ENCODE measurements at regions not wholly inside any gene's neighbourhood (a gene's known extent, or its start where the extent isn't known, plus 50 kb on each side); places are given as distances from the start of the nearest gene placed in this dataset.
"Not testable (repeated sequence)": the region's sequence is repeated elsewhere in the genome, so short reads cannot be mapped to it uniquely, and the experiment has no call there.

DNA sequence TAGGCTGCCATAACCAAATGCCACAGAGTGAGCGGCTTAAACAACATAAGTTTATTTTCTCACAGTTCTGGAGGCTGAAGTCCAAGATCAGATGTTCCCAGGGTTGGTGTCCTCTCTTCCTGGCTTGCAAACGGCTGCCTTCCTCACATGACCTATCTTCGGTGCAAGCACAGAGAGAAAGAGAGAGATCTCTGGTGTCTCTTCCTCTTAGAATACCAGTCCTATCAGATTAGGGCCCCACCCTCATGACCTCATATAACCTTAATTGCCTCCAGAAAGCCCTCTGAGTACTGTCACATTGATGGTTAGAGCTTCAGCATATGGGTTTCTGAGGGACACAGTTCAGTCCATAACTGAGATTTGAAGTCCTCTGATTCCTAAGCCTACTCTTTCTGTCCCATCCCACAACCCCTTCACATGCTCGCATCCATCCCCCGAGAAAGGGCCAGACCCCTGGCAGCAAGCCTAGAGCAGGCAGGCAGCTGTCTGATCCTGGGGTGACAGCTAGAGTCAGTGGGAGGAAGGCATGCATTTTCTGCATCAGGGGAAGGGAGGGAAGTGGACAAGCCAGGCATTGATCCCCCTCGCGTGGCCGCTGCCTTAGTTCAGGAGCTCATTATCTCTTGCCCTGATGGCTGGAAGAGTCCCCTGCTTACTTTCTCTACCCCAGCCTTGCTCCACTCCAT lies 114.1 kb downstream of the FAR1 start:
- no peak overlapping the region for H3K4me3 ChIP-seq (replicated peaks in 1 of 3)
- no peak for TF ChIP-seq POLR2A (IDR thresholded peaks at IDR 0.05)
- TF ChIP-seq, protein P1, sequence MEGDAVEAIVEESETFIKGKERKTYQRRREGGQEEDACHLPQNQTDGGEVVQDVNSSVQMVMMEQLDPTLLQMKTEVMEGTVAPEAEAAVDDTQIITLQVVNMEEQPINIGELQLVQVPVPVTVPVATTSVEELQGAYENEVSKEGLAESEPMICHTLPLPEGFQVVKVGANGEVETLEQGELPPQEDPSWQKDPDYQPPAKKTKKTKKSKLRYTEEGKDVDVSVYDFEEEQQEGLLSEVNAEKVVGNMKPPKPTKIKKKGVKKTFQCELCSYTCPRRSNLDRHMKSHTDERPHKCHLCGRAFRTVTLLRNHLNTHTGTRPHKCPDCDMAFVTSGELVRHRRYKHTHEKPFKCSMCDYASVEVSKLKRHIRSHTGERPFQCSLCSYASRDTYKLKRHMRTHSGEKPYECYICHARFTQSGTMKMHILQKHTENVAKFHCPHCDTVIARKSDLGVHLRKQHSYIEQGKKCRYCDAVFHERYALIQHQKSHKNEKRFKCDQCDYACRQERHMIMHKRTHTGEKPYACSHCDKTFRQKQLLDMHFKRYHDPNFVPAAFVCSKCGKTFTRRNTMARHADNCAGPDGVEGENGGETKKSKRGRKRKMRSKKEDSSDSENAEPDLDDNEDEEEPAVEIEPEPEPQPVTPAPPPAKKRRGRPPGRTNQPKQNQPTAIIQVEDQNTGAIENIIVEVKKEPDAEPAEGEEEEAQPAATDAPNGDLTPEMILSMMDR (IDR thresholded peaks at IDR 0.05) = no peak
- no peak for DNase-seq
- 66 to 77% methylated on average over 7 to 8 of the region's 8 CpGs for WGBS, 2 donors
- no peaks in the 10 kb centered on the region for H3K27me3 ChIP-seq
- no peaks in the 10 kb centered on the region for H3K9me3 ChIP-seq
- no peaks in the 10 kb centered on the region for H3K36me3 ChIP-seq
- H3K4me1 ChIP-seq = no peaks in the 10 kb centered on the region
- intact Hi-C loops (cut with DNase I) = no loop called here
- no peak overlapping the region for H3K27ac ChIP-seq

DNA sequence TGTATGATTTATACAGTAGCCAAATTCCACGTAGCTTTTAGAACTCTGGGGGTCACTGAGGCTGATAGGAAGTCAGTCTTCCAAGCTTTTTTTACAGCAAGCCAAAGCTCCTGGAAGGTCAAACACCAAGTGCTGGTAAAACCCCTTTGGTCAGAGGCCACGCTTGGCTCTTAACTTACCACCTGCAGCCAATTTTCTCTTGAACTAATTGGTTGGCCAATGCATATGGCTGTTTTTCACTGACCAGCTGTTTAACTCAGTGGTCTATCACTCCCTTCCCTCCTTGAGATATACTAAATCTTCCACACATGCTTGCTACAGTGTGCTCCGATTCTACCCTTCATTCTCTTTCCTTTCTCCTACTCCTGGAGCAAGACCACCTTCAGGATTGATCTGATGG lies 116.0 kb downstream of the FAR1 start:
- Histone ChIP-seq H3K4me3 (replicated peaks in 1 of 3) (no peak overlapping the region), H3K4me1 (no peaks in the 10 kb centered on the region), H3K27me3 (no peaks in the 10 kb centered on the region), H3K27ac (no peak overlapping the region), H3K36me3 (no peaks in the 10 kb centered on the region), H3K9me3 (no peaks in the 10 kb centered on the region)
- DNase-seq = no peak
- TF ChIP-seq, protein P1 (IDR thresholded peaks at IDR 0.05) = no peak
- TF ChIP-seq POLR2A (IDR thresholded peaks at IDR 0.05) = no peak
- 87 to 88% methylated on average over 3 of the region's 3 CpGs for WGBS, 2 donors
- intact Hi-C loops (cut with DNase I) = no loop called here

DNA sequence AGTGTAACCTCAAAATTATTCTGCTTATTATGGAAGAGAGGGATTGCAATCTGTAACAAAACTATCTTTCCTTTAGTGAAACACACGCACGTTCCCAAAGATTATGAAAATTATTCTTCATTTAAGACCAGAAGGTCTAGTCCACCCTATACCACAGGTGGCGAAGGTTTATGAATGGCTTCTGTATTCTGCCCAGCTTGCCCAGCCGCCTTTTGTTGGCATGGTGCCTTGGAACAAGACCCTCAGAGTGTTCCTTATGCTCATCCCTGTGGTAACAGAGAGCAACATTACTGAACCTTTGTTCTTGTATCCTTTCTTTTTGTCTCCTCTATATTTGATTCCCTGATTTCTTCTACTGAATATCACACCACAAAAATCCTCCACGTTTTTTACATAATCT lies 116.4 kb downstream of the FAR1 start:
- Histone ChIP-seq H3K4me1 (no peaks in the 10 kb centered on the region), H3K4me3 (replicated peaks in 1 of 3) (no peak overlapping the region), H3K27ac (no peak overlapping the region), H3K36me3 (no peaks in the 10 kb centered on the region), H3K9me3 (no peaks in the 10 kb centered on the region), H3K27me3 (no peaks in the 10 kb centered on the region)
- DNase-seq = no peak
- TF ChIP-seq, protein P1 (IDR thresholded peaks at IDR 0.05) = no peak
- no peak for TF ChIP-seq POLR2A (IDR thresholded peaks at IDR 0.05)
- intact Hi-C loops (cut with DNase I) = no loop called here
- 82 to 88% methylated on average over 5 of the region's 5 CpGs for WGBS, 2 donors

DNA sequence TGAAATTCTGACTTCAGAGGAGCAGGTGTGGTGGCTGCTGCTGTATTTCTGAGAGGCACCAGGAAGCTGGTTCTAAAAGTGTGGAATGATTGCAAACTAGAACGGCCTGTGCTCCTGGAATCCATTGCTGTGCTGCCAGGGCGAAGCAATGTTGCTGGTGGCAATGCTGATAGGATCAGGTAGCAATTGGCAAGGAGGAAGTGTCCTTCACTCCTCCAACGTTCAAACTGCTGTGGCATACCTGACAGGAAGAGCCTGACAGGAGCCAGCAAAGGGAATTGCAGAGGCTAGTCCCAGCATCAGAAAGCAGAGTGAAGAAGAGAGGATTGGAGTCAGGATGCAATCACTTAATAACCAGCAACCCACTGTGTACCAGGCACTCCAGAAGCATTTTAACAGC lies 118.2 kb downstream of the FAR1 start:
- 43 to 48% methylated on average over 3 of the region's 3 CpGs for WGBS, 2 donors
- DNase-seq = no peak

DNA sequence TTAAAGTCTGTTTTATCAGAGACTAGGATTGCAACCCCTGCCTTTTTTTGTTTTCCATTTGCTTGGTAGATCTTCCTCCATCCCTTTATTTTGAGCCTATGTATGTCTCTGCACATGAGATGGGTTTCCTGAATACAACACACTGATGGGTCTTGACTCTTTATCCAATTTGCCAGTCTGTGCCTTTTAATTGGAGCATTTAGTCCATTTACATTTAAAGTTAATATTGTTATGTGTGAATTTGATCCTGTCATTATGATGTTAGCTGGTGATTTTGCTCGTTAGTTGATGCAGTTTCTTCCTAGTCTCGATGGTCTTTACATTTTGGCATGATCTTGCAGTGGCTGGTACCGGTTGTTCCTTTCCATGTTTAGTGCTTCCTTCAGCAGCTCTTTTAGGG lies 129.1 kb downstream of the FAR1 start:
- H3K27ac ChIP-seq; H3K27me3 ChIP-seq; H3K36me3 ChIP-seq; DNase-seq; H3K4me1 ChIP-seq; H3K4me3 ChIP-seq (replicated peaks in 1 of 3); H3K9me3 ChIP-seq; intact Hi-C loops (cut with DNase I): not testable (repeated sequence)
- 88 to 89% methylated on average over 3 of the region's 3 CpGs for WGBS, 2 donors

More for the DNA sequence above, 118.2 kb downstream of the FAR1 start:
- Histone ChIP-seq H3K27me3 (no peaks in the 10 kb centered on the region), H3K27ac (no peak overlapping the region), H3K36me3 (no peaks in the 10 kb centered on the region), H3K9me3 (no peaks in the 10 kb centered on the region), H3K4me1 (no peaks in the 10 kb centered on the region), H3K4me3 (replicated peaks in 1 of 3) (no peak overlapping the region)
- intact Hi-C loops (cut with DNase I) = no loop called here
- TF ChIP-seq, protein P1 (IDR thresholded peaks at IDR 0.05) = no peak
- no peak for TF ChIP-seq POLR2A (IDR thresholded peaks at IDR 0.05)
